Activated CD4-positive, alpha-beta T cell treated with anti-CD3 and anti-CD28 coated beads, Interleukin-2, amount 50 U/mL, for 48 hours (primary cell): ENCODE measurements at regions not wholly inside any gene's neighbourhood (a gene's known extent, or its start where the extent isn't known, plus 50 kb on each side); places are given as distances from the start of the nearest gene placed in this dataset.

Experiments
- DNase-seq, 2 experiments: peaks; one replicate each; pipeline ENCODE4 v3.0.0-alpha.2; 2020

DNA sequence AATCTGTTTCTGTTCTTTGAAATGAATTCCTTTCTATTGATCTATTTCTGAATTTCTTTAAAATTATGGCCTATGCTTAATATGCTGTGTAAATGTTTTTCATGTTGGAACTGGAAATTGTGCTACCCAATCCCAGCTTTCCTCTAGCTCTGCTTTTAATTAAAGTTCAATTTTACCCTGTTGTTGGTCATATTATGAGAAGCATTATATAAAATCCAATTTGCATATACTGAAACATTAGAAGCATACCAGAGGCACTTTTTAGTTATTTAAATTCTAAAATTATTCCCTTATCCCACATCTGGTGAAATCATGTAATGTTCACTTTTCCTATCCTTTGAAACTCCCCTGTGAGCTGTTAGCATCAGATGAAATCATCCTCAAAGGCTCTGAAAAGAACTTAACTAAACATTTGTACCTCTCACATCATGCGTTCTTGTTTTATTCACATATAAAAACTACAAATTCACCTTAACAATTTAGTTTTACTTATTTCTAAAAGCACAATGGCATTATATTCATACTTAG, 160.6 kb upstream of the COL21A1 start:
- DNase-seq: no peak

- no peak for DNase-seq
Measured at GRCh38 chr6:56406276-56407269, 159.2 kb upstream of the COL21A1 start.

DNA sequence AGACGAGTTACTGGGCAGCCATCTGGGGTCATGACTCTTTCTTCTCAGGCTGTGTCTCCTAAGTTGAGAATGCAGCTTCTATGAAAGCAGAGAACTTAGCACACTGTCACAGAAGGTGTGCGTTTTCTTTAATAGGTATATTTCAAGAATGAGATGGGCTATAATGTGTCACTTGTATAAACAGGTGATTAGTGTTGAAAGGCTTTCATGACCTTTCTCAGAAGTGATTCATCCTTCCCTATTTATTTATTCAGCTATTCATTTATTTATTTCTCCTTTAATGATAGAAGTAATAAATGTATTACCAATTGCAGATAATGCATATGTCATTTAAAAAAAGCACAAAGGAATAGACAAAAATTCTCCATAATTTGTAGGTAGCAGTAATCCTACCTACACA, 157.2 kb upstream of the COL21A1 start:
- DNase-seq: no peak

GRCh38 chr6:56403745-56404144, 156.4 kb upstream of the COL21A1 start:
- no peak for DNase-seq

DNA sequence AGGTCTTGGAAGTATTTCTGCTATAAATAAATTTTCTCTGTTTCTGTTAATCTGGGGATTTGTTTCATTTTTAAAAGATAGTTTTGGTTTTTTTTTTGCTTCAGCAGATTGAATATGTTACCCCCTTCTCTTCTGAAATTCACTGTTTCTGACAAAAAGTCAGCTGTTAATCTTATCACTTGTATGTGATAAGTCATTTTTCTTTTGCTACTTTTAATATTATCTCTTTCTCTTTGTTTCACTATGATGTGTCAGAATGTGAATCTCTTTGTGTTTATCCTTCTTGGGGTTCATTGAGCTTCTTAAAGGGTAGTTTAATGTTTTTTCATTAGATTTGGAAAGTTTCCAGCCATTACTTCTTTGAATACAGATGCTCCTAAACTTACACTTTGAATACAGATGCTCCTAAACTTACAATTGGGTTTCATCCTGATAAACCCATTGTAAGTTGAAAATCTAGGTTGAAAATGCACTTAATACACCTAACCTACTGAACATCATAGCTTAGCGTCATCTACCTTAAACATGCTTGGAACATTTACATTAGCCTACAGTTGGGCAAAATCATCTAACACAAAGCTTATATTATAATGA, 154.2 kb upstream of the COL21A1 start:
- DNase-seq: no peak

GRCh38 chr6:56400273-56400672, 152.9 kb upstream of the COL21A1 start:
- DNase-seq: no peak

- no peak for DNase-seq
Measured at GRCh38 chr6:56399672-56400263, 152.4 kb upstream of the COL21A1 start.

DNA sequence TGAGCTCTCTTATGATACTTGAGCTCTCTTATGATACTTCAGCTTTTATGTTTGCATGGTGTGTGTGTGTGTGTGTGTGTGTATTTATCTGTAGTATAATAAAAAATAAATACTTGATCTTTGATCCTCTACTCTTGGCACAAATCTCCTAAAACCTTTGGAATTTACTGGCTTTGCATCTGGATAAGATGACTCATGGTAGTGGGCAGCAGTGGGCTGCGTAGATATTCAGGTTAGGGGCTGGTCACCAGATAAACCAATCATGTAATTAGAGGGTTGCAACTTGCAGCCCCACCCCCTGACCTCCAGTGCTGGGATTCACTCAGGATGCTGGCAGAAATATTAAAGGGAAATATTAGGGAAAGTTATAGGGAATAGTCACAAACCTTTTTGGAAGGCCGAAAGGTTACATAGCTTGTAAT, 151.9 kb upstream of the COL21A1 start:
- DNase-seq: no peak

DNA sequence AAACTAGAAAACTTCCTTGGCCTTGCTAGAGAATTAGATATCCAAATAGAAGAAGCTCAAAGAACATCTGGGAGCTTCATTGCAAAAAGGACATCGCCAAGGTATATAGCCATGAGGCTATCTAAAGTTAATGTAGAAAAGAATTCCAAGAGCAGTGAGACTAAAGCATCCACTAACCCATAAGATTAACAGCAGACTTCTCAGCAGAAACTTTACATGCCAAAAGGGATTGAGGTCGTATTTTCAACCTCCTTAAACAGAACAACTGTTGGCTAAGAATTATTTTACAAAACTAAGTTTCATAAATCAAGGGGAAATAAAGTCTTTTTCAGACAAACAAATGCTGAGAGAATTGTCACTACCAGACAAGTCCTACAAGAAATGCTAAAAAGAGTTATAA, 149.1 kb upstream of the COL21A1 start:
- no peak for DNase-seq

- DNase-seq: no peak
Measured at GRCh38 chr6:56393615-56394612, 146.5 kb upstream of the COL21A1 start.

GRCh38 chr6:56388415-56388755, 141.0 kb upstream of the COL21A1 start:
- no peak for DNase-seq

DNA sequence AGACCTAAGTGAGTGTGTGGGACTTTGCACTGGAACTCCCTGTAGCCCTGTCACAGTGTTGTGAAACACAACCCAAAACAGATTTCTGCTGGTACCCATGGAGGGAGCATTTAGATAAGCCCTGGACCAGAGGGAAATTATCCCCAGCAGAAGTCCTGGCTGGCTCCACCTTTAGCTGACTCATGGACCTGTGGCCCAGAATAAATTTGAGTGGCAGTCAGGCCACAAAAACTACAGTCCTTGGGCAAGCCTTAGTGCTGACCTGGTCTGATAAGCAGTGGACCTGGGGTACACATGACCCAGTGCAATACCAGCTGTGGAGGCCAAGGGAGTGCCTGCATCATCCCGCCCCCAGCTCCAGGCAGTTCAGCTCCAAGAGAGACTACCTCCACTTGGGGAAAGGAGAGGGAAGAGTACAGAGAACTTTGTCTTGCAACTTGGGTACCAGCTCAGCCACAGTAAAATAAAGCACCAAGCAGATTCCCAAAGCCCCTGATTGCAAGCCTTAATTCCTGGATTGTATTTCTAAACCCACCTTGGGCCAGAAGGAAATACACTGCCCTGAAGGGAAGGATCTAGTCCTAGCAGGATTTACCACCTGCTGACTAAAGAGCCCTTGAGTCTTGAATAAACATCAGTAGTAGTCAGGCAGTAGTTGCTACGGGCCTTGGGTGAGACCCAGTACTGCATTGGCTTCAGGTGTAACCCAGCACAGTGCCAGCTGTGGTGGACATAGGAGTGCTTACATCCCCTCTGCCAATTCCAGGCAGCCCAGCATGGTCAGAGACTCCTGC, 140.4 kb upstream of the COL21A1 start:
- no peak for DNase-seq

- DNase-seq: no peak
Measured at GRCh38 chr6:56386717-56387116, 139.3 kb upstream of the COL21A1 start.

- no peak for DNase-seq
Measured at GRCh38 chr6:56385981-56386593, 138.7 kb upstream of the COL21A1 start.

GRCh38 chr6:56383160-56383559, 135.8 kb upstream of the COL21A1 start:
- DNase-seq: no peak

DNA sequence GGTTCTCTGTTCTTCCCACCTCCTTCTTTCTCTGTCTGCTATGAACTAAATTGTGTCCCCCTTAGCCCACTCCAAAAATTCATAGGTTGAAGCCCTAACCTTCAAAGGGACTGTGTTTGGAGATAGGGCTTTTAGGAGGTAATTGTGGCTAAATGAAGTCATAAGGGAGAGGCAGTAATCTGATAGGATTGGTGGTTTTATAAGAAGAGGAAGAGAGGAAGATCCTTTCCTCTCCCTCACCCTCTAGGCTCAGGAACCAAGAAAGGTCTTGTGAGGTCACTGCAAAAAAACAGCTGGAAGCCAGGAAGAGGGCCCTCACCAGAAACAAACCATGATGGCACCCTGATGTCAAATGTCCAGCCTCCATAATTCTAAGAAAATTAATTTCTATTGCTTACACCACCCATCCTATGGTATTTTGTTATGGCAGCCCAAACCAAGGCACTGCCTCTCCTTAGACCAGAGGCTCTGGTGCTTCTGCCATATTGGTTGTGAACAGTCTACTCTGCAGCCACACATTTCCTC, 135.1 kb upstream of the COL21A1 start:
- DNase-seq: no peak

DNA sequence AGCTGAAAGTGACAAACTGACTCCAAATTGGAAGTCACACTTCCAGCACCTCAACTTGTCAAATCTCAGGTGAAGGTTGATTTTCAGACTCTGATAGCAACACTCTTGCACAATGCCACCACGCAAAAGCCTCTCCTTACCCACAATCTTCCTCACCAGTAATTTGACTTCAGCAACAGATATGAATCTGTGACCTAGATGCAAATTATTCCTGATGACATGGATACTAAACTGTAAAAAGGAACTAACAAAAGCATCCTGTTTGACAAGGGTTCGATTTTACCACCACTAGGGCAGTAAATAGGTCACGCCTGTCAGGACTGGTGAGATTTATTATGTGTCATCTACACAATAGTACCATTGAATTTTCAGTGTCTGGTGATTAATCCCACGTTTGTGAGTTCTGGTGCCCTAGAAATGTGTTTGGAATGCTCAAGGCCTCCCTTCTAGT, 134.4 kb upstream of the COL21A1 start:
- no peak for DNase-seq

- DNase-seq: no peak
Measured at GRCh38 chr6:56380476-56380875, 133.1 kb upstream of the COL21A1 start.

DNA sequence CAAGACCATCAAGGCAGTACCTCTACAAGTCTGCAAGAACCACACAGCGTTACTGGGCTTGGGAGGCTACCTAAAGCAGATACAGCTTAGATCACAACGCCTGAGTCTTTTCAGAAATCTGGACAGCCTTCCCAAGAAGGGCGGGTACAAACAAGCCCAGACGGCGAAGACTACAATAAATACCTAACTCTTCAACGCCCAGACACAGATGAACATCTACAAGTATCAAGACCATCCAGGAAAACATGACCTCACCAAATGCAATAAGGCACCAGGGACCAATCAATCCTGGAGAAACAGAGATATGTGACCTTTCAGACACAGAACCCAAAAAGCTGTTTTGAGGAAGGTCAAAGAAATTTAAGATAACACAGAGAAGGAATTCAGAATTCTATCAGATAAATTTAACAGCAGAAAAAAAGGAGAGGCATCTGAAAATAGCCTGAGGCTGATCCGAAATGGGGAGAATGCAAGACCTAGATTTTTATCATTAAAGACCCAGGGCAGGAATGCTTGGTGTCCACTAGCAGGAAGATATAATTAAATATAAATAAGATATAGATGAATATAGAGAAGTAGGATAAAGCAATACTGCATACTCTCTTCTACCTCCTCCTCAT, 131.7 kb upstream of the COL21A1 start:
- no peak for DNase-seq

DNA sequence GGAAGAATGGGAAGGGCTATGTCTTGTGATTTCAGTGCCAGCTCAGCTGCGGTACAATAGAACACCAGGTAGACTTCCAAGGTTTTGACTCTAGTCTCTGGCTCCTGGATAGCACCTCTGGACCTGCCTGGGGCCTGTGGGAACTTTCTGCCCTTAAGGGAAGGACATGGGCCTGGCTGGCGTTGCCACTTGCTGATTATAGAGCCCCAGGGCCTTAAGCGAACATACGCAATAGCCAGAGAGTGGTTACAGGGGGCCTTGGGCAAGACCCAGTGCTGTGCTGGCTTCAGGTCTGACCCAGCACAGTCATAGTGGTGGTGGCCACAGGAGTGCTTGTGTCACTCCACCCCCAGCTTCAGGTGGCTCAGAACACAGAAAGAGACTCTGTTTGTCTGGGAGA, 131.1 kb upstream of the COL21A1 start:
- DNase-seq: no peak
